ENCODE measurements at regions not wholly inside any gene's neighbourhood (a gene's known extent, or its start where the extent isn't known, plus 50 kb on each side); places are given as distances from the start of the nearest gene placed in this dataset.

DNA sequence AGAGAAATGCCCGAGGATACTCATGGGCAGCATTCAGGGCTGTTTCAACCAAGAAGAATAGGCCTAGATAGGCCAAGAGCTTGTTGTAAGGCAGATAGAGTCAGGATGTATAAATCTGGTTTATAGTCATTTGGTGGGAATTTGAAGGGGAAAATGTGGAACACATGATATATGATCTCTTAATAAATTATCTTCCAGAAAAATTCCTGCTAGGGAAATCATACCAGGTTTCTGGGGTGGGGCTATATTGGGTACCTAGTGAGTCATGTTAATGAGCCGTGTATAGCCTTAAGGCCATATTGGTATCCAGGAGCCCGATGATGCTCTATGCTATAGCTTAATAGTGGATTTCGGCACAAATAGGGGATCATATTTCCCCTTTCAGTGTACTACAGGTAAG is 51.5 kb upstream of the HTR2A start:
- Mint-ChIP-seq H3K4me3 (no peak overlapping the region), H3K27me3 (peaks cover 5% of the 10 kb centered on the region), H3K36me3 (ENCODE audit: low read depth) (no peaks in the 10 kb centered on the region), H3K4me1 (no peaks in the 10 kb centered on the region), H3K27ac (no peak overlapping the region)
- DNase-seq (no peak), ATAC-seq (no peak)
- H3K9me3 ChIP-seq (ENCODE audit: control insufficient read depth, low read length, poor library complexity, severe bottlenecking) = no peaks in the 10 kb centered on the region

DNA sequence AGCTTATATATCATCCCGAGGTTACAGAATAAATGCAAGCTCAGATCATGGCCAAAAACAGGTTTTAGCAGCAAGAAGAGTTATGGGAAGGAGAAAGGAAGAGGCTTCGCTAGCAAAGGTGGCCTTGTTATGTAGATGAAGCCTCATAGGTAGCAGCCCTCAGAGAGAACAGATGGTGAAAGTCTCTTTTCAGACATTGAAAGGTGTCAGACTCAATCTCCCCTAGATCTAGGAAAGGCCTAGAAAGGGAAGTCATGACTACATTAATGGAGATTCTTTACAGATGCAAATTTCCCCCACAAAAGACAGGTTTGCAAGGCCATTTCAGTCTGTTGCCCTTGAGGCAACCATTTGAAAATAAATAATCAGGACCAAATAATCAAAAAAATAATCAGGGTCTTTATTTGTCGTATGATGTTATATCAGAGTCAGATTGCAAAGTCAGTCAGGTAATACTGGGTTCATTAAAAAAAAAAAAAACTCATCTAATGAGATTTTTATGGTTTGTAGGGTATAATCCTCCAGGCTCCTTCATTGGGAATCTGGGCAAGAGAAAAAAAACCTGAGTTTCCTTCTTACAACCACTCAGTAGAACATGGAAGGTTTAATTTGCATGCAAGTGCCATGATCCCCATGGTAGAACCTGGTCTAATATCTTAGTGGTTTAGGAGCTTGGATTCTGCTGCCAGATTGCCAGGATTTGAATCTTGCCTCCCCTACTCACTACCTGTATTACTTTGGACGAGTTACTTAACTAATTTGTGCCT is 50.8 kb upstream of the HTR2A start:
- H3K4me1 Mint-ChIP-seq = no peaks in the 10 kb centered on the region
- H3K4me3 Mint-ChIP-seq = no peak overlapping the region
- no peaks in the 10 kb centered on the region for H3K36me3 Mint-ChIP-seq (ENCODE audit: low read depth)
- no peak overlapping the region for H3K27ac Mint-ChIP-seq
- DNase-seq = no peak
- ATAC-seq = no peak
- H3K9me3 ChIP-seq (ENCODE audit: control insufficient read depth, low read length, poor library complexity, severe bottlenecking) = no peaks in the 10 kb centered on the region
- H3K27me3 Mint-ChIP-seq = peaks cover 5% of the 10 kb centered on the region
